HG03196 (cell line): ENCODE measurements at regions not wholly inside any gene's neighbourhood (a gene's known extent, or its start where the extent isn't known, plus 50 kb on each side); places are given as distances from the start of the nearest gene placed in this dataset.
"Not testable (repeated sequence)": the region's sequence is repeated elsewhere in the genome, so short reads cannot be mapped to it uniquely, and the experiment has no call there.

Experiments used
- ATAC-seq: cut with Tn5 transposase; IDR thresholded peaks from one replicate; pipeline ENCODE4 v1.9.1; 2021; ENCODE audit not compliant: unreplicated experiment

- no peak for ATAC-seq
These were observed 273.0 kb upstream of the PLET1 start for GRCh38 chr11:112533682-112534081.

- ATAC-seq = no peak
These were observed 273.5 kb upstream of the PLET1 start for GRCh38 chr11:112534208-112534607.

GRCh38 chr11:112537026-112537425 is 276.4 kb upstream of the PLET1 start:
- ATAC-seq = no peak

- no peak for ATAC-seq
These were observed 277.2 kb upstream of the PLET1 start for GRCh38 chr11:112537846-112538330.

- ATAC-seq = no peak
These were observed 278.0 kb upstream of the PLET1 start for GRCh38 chr11:112538534-112539280.

GRCh38 chr11:112539281-112539555 is 278.6 kb upstream of the PLET1 start:
- not testable (repeated sequence) for ATAC-seq

GRCh38 chr11:112539741-112540140 is 279.1 kb upstream of the PLET1 start:
- no peak for ATAC-seq

- no peak for ATAC-seq
These were observed 279.6 kb upstream of the PLET1 start for GRCh38 chr11:112540261-112540660.

GRCh38 chr11:112541140-112542046 is 280.7 kb upstream of the PLET1 start:
- no peak for ATAC-seq

GRCh38 chr11:112542479-112542878 is 281.8 kb upstream of the PLET1 start:
- no peak for ATAC-seq

GRCh38 chr11:112543390-112543789 is 282.7 kb upstream of the PLET1 start:
- no peak for ATAC-seq

- ATAC-seq = no peak
These were observed 288.0 kb upstream of the PLET1 start for GRCh38 chr11:112548641-112549040.

GRCh38 chr11:112553205-112553731 is 292.6 kb upstream of the PLET1 start:
- no peak for ATAC-seq

GRCh38 chr11:112554586-112554985 is 293.9 kb upstream of the PLET1 start:
- ATAC-seq = no peak

GRCh38 chr11:112555491-112556364 is 295.1 kb upstream of the PLET1 start:
- no peak for ATAC-seq

- no peak for ATAC-seq
These were observed 298.0 kb upstream of the PLET1 start for GRCh38 chr11:112558691-112559090.

GRCh38 chr11:112563808-112564207 is 303.1 kb upstream of the PLET1 start:
- no peak for ATAC-seq

GRCh38 chr11:112564228-112564955 is 303.7 kb upstream of the PLET1 start:
- no peak for ATAC-seq

GRCh38 chr11:112565551-112565950 is 304.9 kb upstream of the PLET1 start:
- ATAC-seq = no peak

GRCh38 chr11:112566124-112566523 is 305.5 kb upstream of the PLET1 start:
- ATAC-seq = no peak
